Tibial nerve (tissue), 3 donors: ENCODE measurements at regions not wholly inside any gene's neighbourhood (a gene's known extent, or its start where the extent isn't known, plus 50 kb on each side); places are given as distances from the start of the nearest gene placed in this dataset.

ENCODE experiments used
- POLR2A ChIP-seq, 2 donors: fragments of 450-650 bp; IDR thresholded peaks; one replicate each; pipeline ENCODE4 v1.6.1; 2017; ENCODE audit warnings: antibody characterized with exemption in 2 of 2, mild to moderate bottlenecking in 2 of 2, moderate library complexity in 2 of 2
- TF ChIP-seq, protein P1 (sequence below), 5 experiments: fragments of 200-600 bp in 3 of 5; fragments of 450-650 bp in 2 of 5; sonication (generic) in 3 of 5; IDR thresholded peaks; one replicate each; pipeline ENCODE4 v1.5.1; 2016 to 2019; ENCODE audit warnings: antibody characterized with exemption in 5 of 5, mild to moderate bottlenecking in 3 of 5, moderate library complexity in 2 of 5

DNA sequence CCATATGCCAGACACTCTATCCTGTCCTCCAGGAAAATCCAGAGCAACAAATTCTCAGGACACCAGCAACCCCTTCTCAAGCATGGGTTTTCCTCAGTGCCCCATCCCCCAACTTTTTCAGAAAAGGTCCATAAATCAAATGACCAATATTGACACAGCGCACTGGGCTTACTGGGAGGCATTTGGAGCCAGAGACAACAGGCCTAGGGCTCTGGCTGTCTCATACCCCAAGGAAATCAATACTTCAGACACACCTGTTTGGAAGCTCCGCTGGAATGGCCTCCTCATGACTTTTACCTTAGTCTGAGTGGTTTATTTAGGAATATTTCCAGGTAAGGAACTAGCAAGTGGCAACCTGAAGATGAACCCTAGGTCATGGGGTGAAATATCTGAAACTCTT, 66.9 kb upstream of the TNR start:
- TF ChIP-seq, protein P1, sequence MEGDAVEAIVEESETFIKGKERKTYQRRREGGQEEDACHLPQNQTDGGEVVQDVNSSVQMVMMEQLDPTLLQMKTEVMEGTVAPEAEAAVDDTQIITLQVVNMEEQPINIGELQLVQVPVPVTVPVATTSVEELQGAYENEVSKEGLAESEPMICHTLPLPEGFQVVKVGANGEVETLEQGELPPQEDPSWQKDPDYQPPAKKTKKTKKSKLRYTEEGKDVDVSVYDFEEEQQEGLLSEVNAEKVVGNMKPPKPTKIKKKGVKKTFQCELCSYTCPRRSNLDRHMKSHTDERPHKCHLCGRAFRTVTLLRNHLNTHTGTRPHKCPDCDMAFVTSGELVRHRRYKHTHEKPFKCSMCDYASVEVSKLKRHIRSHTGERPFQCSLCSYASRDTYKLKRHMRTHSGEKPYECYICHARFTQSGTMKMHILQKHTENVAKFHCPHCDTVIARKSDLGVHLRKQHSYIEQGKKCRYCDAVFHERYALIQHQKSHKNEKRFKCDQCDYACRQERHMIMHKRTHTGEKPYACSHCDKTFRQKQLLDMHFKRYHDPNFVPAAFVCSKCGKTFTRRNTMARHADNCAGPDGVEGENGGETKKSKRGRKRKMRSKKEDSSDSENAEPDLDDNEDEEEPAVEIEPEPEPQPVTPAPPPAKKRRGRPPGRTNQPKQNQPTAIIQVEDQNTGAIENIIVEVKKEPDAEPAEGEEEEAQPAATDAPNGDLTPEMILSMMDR (IDR thresholded peaks at IDR 0.05), result no peak
- TF ChIP-seq POLR2A (IDR thresholded peaks at IDR 0.05), result no peak
